ENCODE measurements at regions not wholly inside any gene's neighbourhood (a gene's known extent, or its start where the extent isn't known, plus 50 kb on each side); places are given as distances from the start of the nearest gene placed in this dataset.

DNA sequence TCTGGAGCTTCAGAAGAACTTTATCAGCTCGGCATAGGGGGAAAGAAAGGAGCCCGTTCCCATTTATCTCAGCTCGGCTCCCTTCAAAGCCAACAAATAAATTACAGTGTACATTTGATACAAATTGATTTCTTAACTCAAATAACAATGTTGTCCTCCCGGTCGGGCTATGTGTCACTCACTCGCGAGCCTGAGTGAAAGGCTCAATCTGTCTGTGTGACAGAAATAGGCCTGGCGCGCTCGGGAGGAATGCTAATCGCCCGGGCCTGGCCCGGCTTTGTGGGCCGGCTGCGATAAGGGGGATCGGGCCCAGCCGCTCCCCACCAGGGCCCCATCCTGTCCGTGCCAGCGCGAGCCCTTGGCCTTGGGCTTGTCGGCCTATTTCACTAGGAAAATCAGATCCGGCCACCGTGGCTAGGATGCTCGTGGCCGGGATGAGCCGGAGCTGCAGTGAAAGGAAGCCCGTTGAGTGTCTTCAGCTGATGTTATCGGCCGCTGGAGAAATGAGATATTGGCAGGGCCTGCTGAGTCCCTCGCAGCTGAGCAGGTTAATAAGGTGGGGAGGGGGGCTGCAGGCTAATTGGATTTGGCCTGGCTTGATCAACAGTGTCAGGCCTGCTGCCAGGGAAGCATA is 258.7 kb downstream of the IRX1 start:
- Histone ChIP-seq H3K27ac (no peak overlapping the region), H3K4me1 (no peaks in the 10 kb centered on the region), H3K36me3 (ENCODE audit: control insufficient read depth, insufficient read depth, low read length) (no peaks in the 10 kb centered on the region), H3K27me3 (ENCODE audit: control insufficient read depth, insufficient read depth, low read length) (no peaks in the 10 kb centered on the region), H3K9ac (no peak overlapping the region), H3K9me3 (ENCODE audit: control insufficient read depth, low read length) (no peaks in the 10 kb centered on the region), H3K79me2 (no peaks in the 10 kb centered on the region), H3K4me3 (ENCODE audit: low read depth, low read length) (no peak overlapping the region), H3K4me2 (ENCODE audit: low read length) (no peak overlapping the region), H2AFZ (no peak overlapping the region)
- TF ChIP-seq, protein P1, sequence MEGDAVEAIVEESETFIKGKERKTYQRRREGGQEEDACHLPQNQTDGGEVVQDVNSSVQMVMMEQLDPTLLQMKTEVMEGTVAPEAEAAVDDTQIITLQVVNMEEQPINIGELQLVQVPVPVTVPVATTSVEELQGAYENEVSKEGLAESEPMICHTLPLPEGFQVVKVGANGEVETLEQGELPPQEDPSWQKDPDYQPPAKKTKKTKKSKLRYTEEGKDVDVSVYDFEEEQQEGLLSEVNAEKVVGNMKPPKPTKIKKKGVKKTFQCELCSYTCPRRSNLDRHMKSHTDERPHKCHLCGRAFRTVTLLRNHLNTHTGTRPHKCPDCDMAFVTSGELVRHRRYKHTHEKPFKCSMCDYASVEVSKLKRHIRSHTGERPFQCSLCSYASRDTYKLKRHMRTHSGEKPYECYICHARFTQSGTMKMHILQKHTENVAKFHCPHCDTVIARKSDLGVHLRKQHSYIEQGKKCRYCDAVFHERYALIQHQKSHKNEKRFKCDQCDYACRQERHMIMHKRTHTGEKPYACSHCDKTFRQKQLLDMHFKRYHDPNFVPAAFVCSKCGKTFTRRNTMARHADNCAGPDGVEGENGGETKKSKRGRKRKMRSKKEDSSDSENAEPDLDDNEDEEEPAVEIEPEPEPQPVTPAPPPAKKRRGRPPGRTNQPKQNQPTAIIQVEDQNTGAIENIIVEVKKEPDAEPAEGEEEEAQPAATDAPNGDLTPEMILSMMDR (IDR thresholded peaks at IDR 0.05): no peak

DNA sequence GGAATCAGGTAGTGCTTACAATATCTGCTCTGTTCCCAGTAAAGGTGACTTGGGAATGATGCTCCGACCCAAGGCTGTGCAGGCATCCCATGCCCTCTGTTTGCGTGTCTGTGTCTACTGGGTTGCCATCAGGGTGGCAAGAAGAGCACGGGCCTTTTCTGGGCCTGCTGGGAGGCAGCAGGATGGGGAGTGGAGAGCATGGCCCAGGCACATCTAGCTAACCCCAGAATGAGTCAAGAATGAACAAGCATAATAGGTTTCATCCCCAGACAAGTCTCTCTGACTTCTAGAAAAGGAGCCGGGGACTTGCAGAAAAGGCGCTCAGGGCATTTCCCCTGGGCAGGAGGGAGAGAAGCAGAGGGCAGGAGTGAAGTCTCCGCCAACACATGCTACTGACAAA is 260.4 kb downstream of the IRX1 start:
- H3K4me3 ChIP-seq (ENCODE audit: low read depth, low read length): no peak overlapping the region
- H3K4me2 ChIP-seq (ENCODE audit: low read length): no peak overlapping the region
- H3K36me3 ChIP-seq (ENCODE audit: control insufficient read depth, insufficient read depth, low read length): no peaks in the 10 kb centered on the region
- no peaks in the 10 kb centered on the region for H3K4me1 ChIP-seq
- no peaks in the 10 kb centered on the region for H3K79me2 ChIP-seq
- no peak overlapping the region for H3K9ac ChIP-seq
- no peaks in the 10 kb centered on the region for H3K27me3 ChIP-seq (ENCODE audit: control insufficient read depth, insufficient read depth, low read length)
- H2AFZ ChIP-seq: no peak overlapping the region
- TF ChIP-seq, protein P1 (IDR thresholded peaks at IDR 0.05): no peak
- no peak overlapping the region for H3K27ac ChIP-seq
- H3K9me3 ChIP-seq (ENCODE audit: control insufficient read depth, low read length): no peaks in the 10 kb centered on the region

DNA sequence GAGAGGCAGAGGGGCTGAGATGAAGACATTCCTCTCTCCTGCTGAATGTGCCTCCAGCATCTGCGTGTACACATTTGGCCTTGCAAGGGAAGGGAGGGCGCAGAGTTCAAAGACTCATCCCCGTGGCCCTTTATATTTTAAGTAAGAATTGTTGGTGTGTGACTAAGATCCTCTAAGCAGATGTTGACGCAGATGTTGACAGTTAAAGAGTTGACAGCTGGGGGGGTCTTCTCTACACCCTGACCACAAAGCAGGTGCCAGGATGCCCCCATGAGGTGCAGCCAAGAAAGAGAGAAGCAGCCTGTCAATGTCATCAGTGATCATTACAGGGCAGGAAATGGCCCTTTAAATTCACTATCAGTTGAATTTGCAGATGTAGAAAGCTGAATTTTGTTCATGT is 262.9 kb downstream of the IRX1 start:
- no peaks in the 10 kb centered on the region for H3K4me1 ChIP-seq
- no peak overlapping the region for H2AFZ ChIP-seq
- H3K27ac ChIP-seq: no peak overlapping the region
- no peak overlapping the region for H3K9ac ChIP-seq
- no peak overlapping the region for H3K4me3 ChIP-seq (ENCODE audit: low read depth, low read length)
- H3K36me3 ChIP-seq (ENCODE audit: control insufficient read depth, insufficient read depth, low read length): no peaks in the 10 kb centered on the region
- TF ChIP-seq, protein P1 (IDR thresholded peaks at IDR 0.05): no peak
- H3K79me2 ChIP-seq: no peaks in the 10 kb centered on the region
- no peaks in the 10 kb centered on the region for H3K27me3 ChIP-seq (ENCODE audit: control insufficient read depth, insufficient read depth, low read length)
- H3K4me2 ChIP-seq (ENCODE audit: low read length): no peak overlapping the region
- H3K9me3 ChIP-seq (ENCODE audit: control insufficient read depth, low read length): no peaks in the 10 kb centered on the region

DNA sequence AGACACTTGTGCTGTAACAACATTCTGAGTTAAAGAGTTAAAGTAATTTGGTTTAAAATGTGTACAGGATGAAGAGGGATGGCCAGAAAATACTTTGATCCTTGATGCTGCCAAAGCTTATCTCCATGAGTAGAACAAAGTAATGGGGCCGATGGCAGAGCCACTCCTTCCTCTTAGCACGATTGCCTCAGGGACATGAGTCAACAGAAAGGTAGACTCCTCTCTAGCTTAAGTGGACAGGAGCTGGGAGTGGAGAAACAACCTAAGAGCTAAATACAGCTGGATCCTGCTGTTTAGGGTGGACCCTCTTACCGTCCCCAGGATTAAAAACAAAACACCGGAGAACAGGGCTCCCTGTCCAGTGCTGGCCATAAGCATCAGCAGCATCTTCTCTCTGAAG is 267.3 kb downstream of the IRX1 start:
- H3K4me3 ChIP-seq (ENCODE audit: low read depth, low read length): no peak overlapping the region
- H2AFZ ChIP-seq: no peak overlapping the region
- no peaks in the 10 kb centered on the region for H3K36me3 ChIP-seq (ENCODE audit: control insufficient read depth, insufficient read depth, low read length)
- no peaks in the 10 kb centered on the region for H3K79me2 ChIP-seq
- H3K9me3 ChIP-seq (ENCODE audit: control insufficient read depth, low read length): no peaks in the 10 kb centered on the region
- no peak overlapping the region for H3K27ac ChIP-seq
- H3K4me2 ChIP-seq (ENCODE audit: low read length): no peak overlapping the region
- no peaks in the 10 kb centered on the region for H3K4me1 ChIP-seq
- no peaks in the 10 kb centered on the region for H3K27me3 ChIP-seq (ENCODE audit: control insufficient read depth, insufficient read depth, low read length)
- TF ChIP-seq, protein P1 (IDR thresholded peaks at IDR 0.05): no peak
- no peak overlapping the region for H3K9ac ChIP-seq

DNA sequence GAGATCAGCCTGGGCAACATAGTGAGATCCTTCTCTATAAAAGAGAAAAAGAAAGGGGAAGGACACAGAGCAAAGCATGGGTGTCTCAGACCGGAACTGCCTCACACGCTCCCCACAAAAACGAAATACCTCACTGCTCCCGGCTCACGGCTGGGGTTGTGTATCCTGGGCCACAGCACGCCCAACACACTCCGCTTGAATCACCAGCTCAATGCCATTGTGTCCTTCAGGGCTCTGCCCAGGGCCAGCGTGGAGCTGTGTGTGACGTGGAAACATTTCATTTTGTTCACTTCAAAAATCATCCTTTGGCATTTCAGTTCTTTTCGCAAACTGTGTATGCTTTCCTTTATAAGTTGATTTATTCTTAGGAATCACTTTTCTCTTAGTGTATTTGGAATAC is 279.5 kb downstream of the IRX1 start:
- TF ChIP-seq, protein P1 (IDR thresholded peaks at IDR 0.05): no peak
- no peaks in the 10 kb centered on the region for H3K79me2 ChIP-seq
- H3K27me3 ChIP-seq (ENCODE audit: control insufficient read depth, insufficient read depth, low read length): no peaks in the 10 kb centered on the region
- no peak overlapping the region for H3K9ac ChIP-seq
- no peaks in the 10 kb centered on the region for H3K4me1 ChIP-seq
- H3K27ac ChIP-seq: no peak overlapping the region
- no peak overlapping the region for H3K4me2 ChIP-seq (ENCODE audit: low read length)
- no peak overlapping the region for H3K4me3 ChIP-seq (ENCODE audit: low read depth, low read length)
- no peaks in the 10 kb centered on the region for H3K36me3 ChIP-seq (ENCODE audit: control insufficient read depth, insufficient read depth, low read length)
- no peak overlapping the region for H2AFZ ChIP-seq
- no peaks in the 10 kb centered on the region for H3K9me3 ChIP-seq (ENCODE audit: control insufficient read depth, low read length)
